WI38 (cell line): ENCODE measurements at regions not wholly inside any gene's neighbourhood (a gene's known extent, or its start where the extent isn't known, plus 50 kb on each side); places are given as distances from the start of the nearest gene placed in this dataset.

ENCODE experiments used
- H3K4me3 ChIP-seq: 2 replicates; pipeline ENCODE4 v1.5.1; 2011; ENCODE audit warnings: low read depth, mild to moderate bottlenecking, control low read depth, low read length
- CTCF ChIP-seq: IDR thresholded peaks from 2 replicates; pipeline ENCODE4 v1.5.1; 2012; ENCODE audit warnings: low read depth, mild to moderate bottlenecking, control low read depth, low read length

GRCh38 chr5:125536582-125536981, 790.1 kb upstream of the ZNF608 start:
- no peak overlapping the region for H3K4me3 ChIP-seq
- TF ChIP-seq CTCF = no peak

- H3K4me3 ChIP-seq = no peak overlapping the region
- TF ChIP-seq CTCF = no peak
Measured at GRCh38 chr5:125537661-125538060, 791.2 kb upstream of the ZNF608 start.

GRCh38 chr5:125538469-125538868, 792.0 kb upstream of the ZNF608 start:
- TF ChIP-seq CTCF = no peak
- H3K4me3 ChIP-seq = no peak overlapping the region

GRCh38 chr5:125541085-125541484, 794.6 kb upstream of the ZNF608 start:
- no peak for TF ChIP-seq CTCF
- H3K4me3 ChIP-seq = no peak overlapping the region

- H3K4me3 ChIP-seq = no peak overlapping the region
- TF ChIP-seq CTCF = no peak
Measured at GRCh38 chr5:125549322-125549911, 803.0 kb upstream of the ZNF608 start.

GRCh38 chr5:125550274-125550673, 803.8 kb upstream of the ZNF608 start:
- no peak overlapping the region for H3K4me3 ChIP-seq
- TF ChIP-seq CTCF = no peak

GRCh38 chr5:125551246-125551645, 804.8 kb upstream of the ZNF608 start:
- TF ChIP-seq CTCF = no peak

More at GRCh38 chr5:125551246-125551645, 804.8 kb upstream of the ZNF608 start:
- H3K4me3 ChIP-seq = no peak overlapping the region
